ENCODE measurements at regions not wholly inside any gene's neighbourhood (a gene's known extent, or its start where the extent isn't known, plus 50 kb on each side); places are given as distances from the start of the nearest gene placed in this dataset.

- Histone ChIP-seq H3K27ac (ENCODE audit: low read depth, low read length) (no peak overlapping the region), H3K9me3 (ENCODE audit: control insufficient read depth, insufficient read depth, low read depth, low read length) (no peaks in the 10 kb centered on the region), H3K4me1 (ENCODE audit: control insufficient read depth, insufficient read depth, low read length) (0 out of 2 replicates have a peak, but pooled peaks cover 6% of the 10 kb centered on the region), H3K36me3 (ENCODE audit: control insufficient read depth, insufficient read depth, low read length) (no peaks in the 10 kb centered on the region), H3K9ac (ENCODE audit: low read length) (no peak overlapping the region), H3K27me3 (ENCODE audit: control insufficient read depth, insufficient read depth, low read length) (no peaks in the 10 kb centered on the region), H3K4me3 (ENCODE audit: low read depth, low read length) (no peak overlapping the region)
Observed at GRCh38 chr15:47384776-47385175, 332.5 kb upstream of the SEMA6D start.

- H3K36me3 ChIP-seq (ENCODE audit: control insufficient read depth, insufficient read depth, low read length) = no peaks in the 10 kb centered on the region
- H3K9me3 ChIP-seq (ENCODE audit: control insufficient read depth, insufficient read depth, low read depth, low read length) = no peaks in the 10 kb centered on the region
- no peaks in the 10 kb centered on the region for H3K27me3 ChIP-seq (ENCODE audit: control insufficient read depth, insufficient read depth, low read length)
- H3K4me1 ChIP-seq (ENCODE audit: control insufficient read depth, insufficient read depth, low read length) = peaks cover 6% of the 10 kb centered on the region; the same call in 1 of the 2 replicates
- no peak overlapping the region for H3K4me3 ChIP-seq (ENCODE audit: low read depth, low read length)
- no peak overlapping the region for H3K27ac ChIP-seq (ENCODE audit: low read depth, low read length)
- H3K9ac ChIP-seq (ENCODE audit: low read length) = no peak overlapping the region
Observed at GRCh38 chr15:47386459-47386858, 330.8 kb upstream of the SEMA6D start.

GRCh38 chr15:47388299-47388698 is 329.0 kb upstream of the SEMA6D start:
- no peak overlapping the region for H3K9ac ChIP-seq (ENCODE audit: low read length)
- H3K4me3 ChIP-seq (ENCODE audit: low read depth, low read length) = no peak overlapping the region
- H3K27ac ChIP-seq (ENCODE audit: low read depth, low read length) = no peak overlapping the region
- peaks cover 7% of the 10 kb centered on the region; the same call in 1 of the 2 replicates for H3K4me1 ChIP-seq (ENCODE audit: control insufficient read depth, insufficient read depth, low read length)
- no peaks in the 10 kb centered on the region for H3K9me3 ChIP-seq (ENCODE audit: control insufficient read depth, insufficient read depth, low read depth, low read length)
- H3K27me3 ChIP-seq (ENCODE audit: control insufficient read depth, insufficient read depth, low read length) = no peaks in the 10 kb centered on the region
- no peaks in the 10 kb centered on the region for H3K36me3 ChIP-seq (ENCODE audit: control insufficient read depth, insufficient read depth, low read length)

GRCh38 chr15:47390208-47390765 is 327.0 kb upstream of the SEMA6D start:
- no peak overlapping the region for H3K4me3 ChIP-seq (ENCODE audit: low read depth, low read length)
- H3K27me3 ChIP-seq (ENCODE audit: control insufficient read depth, insufficient read depth, low read length) = no peaks in the 10 kb centered on the region
- H3K9me3 ChIP-seq (ENCODE audit: control insufficient read depth, insufficient read depth, low read depth, low read length) = no peaks in the 10 kb centered on the region

GRCh38 chr15:47394286-47394809 is 323.0 kb upstream of the SEMA6D start:
- Histone ChIP-seq H3K4me1 (ENCODE audit: control insufficient read depth, insufficient read depth, low read length) (peaks cover 17% of the 10 kb centered on the region), H3K36me3 (ENCODE audit: control insufficient read depth, insufficient read depth, low read length) (no peaks in the 10 kb centered on the region), H3K9me3 (ENCODE audit: control insufficient read depth, insufficient read depth, low read depth, low read length) (no peaks in the 10 kb centered on the region), H3K27ac (ENCODE audit: low read depth, low read length) (no peak overlapping the region), H3K9ac (ENCODE audit: low read length) (no peak overlapping the region), H3K27me3 (ENCODE audit: control insufficient read depth, insufficient read depth, low read length) (no peaks in the 10 kb centered on the region), H3K4me3 (ENCODE audit: low read depth, low read length) (no peak overlapping the region)

More at GRCh38 chr15:47390208-47390765, 327.0 kb upstream of the SEMA6D start:
- no peak overlapping the region for H3K27ac ChIP-seq (ENCODE audit: low read depth, low read length)
- H3K36me3 ChIP-seq (ENCODE audit: control insufficient read depth, insufficient read depth, low read length) = no peaks in the 10 kb centered on the region
- H3K4me1 ChIP-seq (ENCODE audit: control insufficient read depth, insufficient read depth, low read length) = peaks cover 17% of the 10 kb centered on the region
- no peak overlapping the region for H3K9ac ChIP-seq (ENCODE audit: low read length)

GRCh38 chr15:47395076-47395475 is 322.2 kb upstream of the SEMA6D start:
- no peak overlapping the region for H3K27ac ChIP-seq (ENCODE audit: low read depth, low read length)
- H3K4me1 ChIP-seq (ENCODE audit: control insufficient read depth, insufficient read depth, low read length) = peaks cover 17% of the 10 kb centered on the region
- H3K4me3 ChIP-seq (ENCODE audit: low read depth, low read length) = no peak overlapping the region
- no peak overlapping the region for H3K9ac ChIP-seq (ENCODE audit: low read length)
- H3K9me3 ChIP-seq (ENCODE audit: control insufficient read depth, insufficient read depth, low read depth, low read length) = no peaks in the 10 kb centered on the region
- no peaks in the 10 kb centered on the region for H3K36me3 ChIP-seq (ENCODE audit: control insufficient read depth, insufficient read depth, low read length)
- no peaks in the 10 kb centered on the region for H3K27me3 ChIP-seq (ENCODE audit: control insufficient read depth, insufficient read depth, low read length)

- no peaks in the 10 kb centered on the region for H3K36me3 ChIP-seq (ENCODE audit: control insufficient read depth, insufficient read depth, low read length)
- no peaks in the 10 kb centered on the region for H3K9me3 ChIP-seq (ENCODE audit: control insufficient read depth, insufficient read depth, low read depth, low read length)
- peaks cover 17% of the 10 kb centered on the region for H3K4me1 ChIP-seq (ENCODE audit: control insufficient read depth, insufficient read depth, low read length)
- no peak overlapping the region for H3K27ac ChIP-seq (ENCODE audit: low read depth, low read length)
- H3K9ac ChIP-seq (ENCODE audit: low read length) = no peak overlapping the region
- H3K27me3 ChIP-seq (ENCODE audit: control insufficient read depth, insufficient read depth, low read length) = no peaks in the 10 kb centered on the region
- no peak overlapping the region for H3K4me3 ChIP-seq (ENCODE audit: low read depth, low read length)
Observed at GRCh38 chr15:47397655-47398054, 319.6 kb upstream of the SEMA6D start.

GRCh38 chr15:47398132-47398531 is 319.2 kb upstream of the SEMA6D start:
- Histone ChIP-seq H3K9me3 (ENCODE audit: control insufficient read depth, insufficient read depth, low read depth, low read length) (no peaks in the 10 kb centered on the region), H3K9ac (ENCODE audit: low read length) (no peak overlapping the region), H3K36me3 (ENCODE audit: control insufficient read depth, insufficient read depth, low read length) (no peaks in the 10 kb centered on the region), H3K4me1 (ENCODE audit: control insufficient read depth, insufficient read depth, low read length) (peaks cover 17% of the 10 kb centered on the region), H3K27ac (ENCODE audit: low read depth, low read length) (no peak overlapping the region), H3K4me3 (ENCODE audit: low read depth, low read length) (no peak overlapping the region), H3K27me3 (ENCODE audit: control insufficient read depth, insufficient read depth, low read length) (no peaks in the 10 kb centered on the region)

- Histone ChIP-seq H3K9ac (ENCODE audit: low read length) (no peak overlapping the region), H3K9me3 (ENCODE audit: control insufficient read depth, insufficient read depth, low read depth, low read length) (no peaks in the 10 kb centered on the region), H3K36me3 (ENCODE audit: control insufficient read depth, insufficient read depth, low read length) (no peaks in the 10 kb centered on the region)
Observed at GRCh38 chr15:47398594-47398993, 318.7 kb upstream of the SEMA6D start.

GRCh38 chr15:47399100-47399499 is 318.2 kb upstream of the SEMA6D start:
- H3K27ac ChIP-seq (ENCODE audit: low read depth, low read length) = no peak overlapping the region

More at GRCh38 chr15:47398594-47398993, 318.7 kb upstream of the SEMA6D start:
- Histone ChIP-seq H3K4me3 (ENCODE audit: low read depth, low read length) (no peak overlapping the region), H3K27me3 (ENCODE audit: control insufficient read depth, insufficient read depth, low read length) (no peaks in the 10 kb centered on the region), H3K27ac (ENCODE audit: low read depth, low read length) (no peak overlapping the region), H3K4me1 (ENCODE audit: control insufficient read depth, insufficient read depth, low read length) (peaks cover 13% of the 10 kb centered on the region)

GRCh38 chr15:47400603-47401002 is 316.7 kb upstream of the SEMA6D start:
- no peaks in the 10 kb centered on the region for H3K27me3 ChIP-seq (ENCODE audit: control insufficient read depth, insufficient read depth, low read length)
- H3K9me3 ChIP-seq (ENCODE audit: control insufficient read depth, insufficient read depth, low read depth, low read length) = no peaks in the 10 kb centered on the region
- H3K4me1 ChIP-seq (ENCODE audit: control insufficient read depth, insufficient read depth, low read length) = peaks cover 8% of the 10 kb centered on the region
- no peak overlapping the region for H3K27ac ChIP-seq (ENCODE audit: low read depth, low read length)
- H3K9ac ChIP-seq (ENCODE audit: low read length) = no peak overlapping the region
- no peak overlapping the region for H3K4me3 ChIP-seq (ENCODE audit: low read depth, low read length)
- no peaks in the 10 kb centered on the region for H3K36me3 ChIP-seq (ENCODE audit: control insufficient read depth, insufficient read depth, low read length)

More at GRCh38 chr15:47399100-47399499, 318.2 kb upstream of the SEMA6D start:
- no peaks in the 10 kb centered on the region for H3K27me3 ChIP-seq (ENCODE audit: control insufficient read depth, insufficient read depth, low read length)
- no peak overlapping the region for H3K4me3 ChIP-seq (ENCODE audit: low read depth, low read length)
- H3K36me3 ChIP-seq (ENCODE audit: control insufficient read depth, insufficient read depth, low read length) = no peaks in the 10 kb centered on the region
- H3K9me3 ChIP-seq (ENCODE audit: control insufficient read depth, insufficient read depth, low read depth, low read length) = no peaks in the 10 kb centered on the region
- H3K9ac ChIP-seq (ENCODE audit: low read length) = no peak overlapping the region
- H3K4me1 ChIP-seq (ENCODE audit: control insufficient read depth, insufficient read depth, low read length) = peaks cover 8% of the 10 kb centered on the region

All from HUES6 (cell line).